ENCODE measurements at regions not wholly inside any gene's neighbourhood (a gene's known extent, or its start where the extent isn't known, plus 50 kb on each side); places are given as distances from the start of the nearest gene placed in this dataset.

- TF ChIP-seq ZXDC (CRISPR knock-in tag; IDR thresholded peaks at IDR 0.05) (no peak), RBAK (CRISPR knock-in tag; IDR thresholded peaks at IDR 0.05) (no peak), HMGXB3 (CRISPR knock-in tag; IDR thresholded peaks at IDR 0.05; ENCODE audit: borderline replicate concordance) (0 out of 2 replicates have a peak, but pooled peaks have one; percentile 20), ZNF761 (CRISPR knock-in tag; conservative IDR thresholded peaks at IDR 0.05) (no peak), MIXL1 (CRISPR knock-in tag; IDR thresholded peaks at IDR 0.05) (peak; percentile 47; the same call in 1 of the 2 replicates), ZNF331 (CRISPR knock-in tag; IDR thresholded peaks at IDR 0.05) (peak; percentile 38; the same call in 1 of the 2 replicates), GTF2F1 (IDR thresholded peaks at IDR 0.05; ENCODE audit: low read length) (no peak), ESRRA (CRISPR knock-in tag; IDR thresholded peaks at IDR 0.05; ENCODE audit: low read depth) (peak; percentile 81; the same call in 1 of the 2 replicates), MTF1 (CRISPR knock-in tag; IDR thresholded peaks at IDR 0.05) (no peak), ZNF598 (CRISPR knock-in tag; IDR thresholded peaks at IDR 0.05; ENCODE audit: borderline replicate concordance) (no peak), SKI (IDR thresholded peaks at IDR 0.05; ENCODE audit: partially characterized antibody) (peak; percentile 20), ZNF512 (CRISPR knock-in tag; IDR thresholded peaks at IDR 0.05) (no peak), TFDP1 (CRISPR knock-in tag; IDR thresholded peaks at IDR 0.05; ENCODE audit: borderline replicate concordance) (peak; percentile 42; the same call in 1 of the 2 replicates), ZNF253 (CRISPR knock-in tag; IDR thresholded peaks at IDR 0.05; ENCODE audit: borderline replicate concordance) (no peak), ZBTB33 (CRISPR knock-in tag; IDR thresholded peaks at IDR 0.05) (no peak), CREB1 (IDR thresholded peaks at IDR 0.05) (no peak), CREB1 (CRISPR knock-in tag; IDR thresholded peaks at IDR 0.05) (peak; percentile 14; the same call in 1 of the 2 replicates)
Observed at GRCh38 chr14:94679937-94680861, 68.0 kb downstream of the SERPINA3 start (continued).

Data from HepG2 (cell line).